K562 (cell line): ENCODE measurements at regions not wholly inside any gene's neighbourhood (a gene's known extent, or its start where the extent isn't known, plus 50 kb on each side); places are given as distances from the start of the nearest gene placed in this dataset.

Experiments used
- CTCF ChIP-seq, 3 experiments: IDR thresholded peaks in 2 of 3; conservative IDR thresholded peaks in 1 of 3; 2 replicates each; pipeline ENCODE4 v1.5.1; 2011 to 2012; ENCODE audit warnings: low read length in 3 of 3, mild to moderate bottlenecking in 3 of 3, control low read depth in 2 of 3, improper control_type of control experiment in 1 of 3, inconsistent platforms in 1 of 3, low read depth in 1 of 3, mixed read lengths in 1 of 3, moderate library complexity in 1 of 3; ENCODE audit not compliant: insufficient read depth in 2 of 3
- HNRNPK ChIP-seq: fragments of 200-400 bp; formaldehyde crosslinking; IDR thresholded peaks from one replicate; pipeline ENCODE4 v1.6.1; 2018; ENCODE audit warnings: mild to moderate bottlenecking, low read depth, low read length; ENCODE audit not compliant: poor library complexity, severe bottlenecking
- MLLT1 ChIP-seq, 2 experiments: fragments of 450-650 bp; IDR thresholded peaks; 2 replicates each; pipeline ENCODE4 v1.6.1; 2016
- MLX ChIP-seq, 2 experiments: fragments of 450-650 bp in 1 of 2; sonication (generic) in 1 of 2; formaldehyde crosslinking; conservative IDR thresholded peaks; 2 replicates each; pipeline versions ENCODE4 v1.4.0 to v1.8.1; 2020 to 2022; ENCODE audit warnings: mild to moderate bottlenecking in 1 of 2, missing genetic modification reagents in 1 of 2
- MYC ChIP-seq, 2 experiments: fragments of 250-450 bp in 1 of 2; sonication (Bioruptor Pico) in 1 of 2; IDR thresholded peaks; 2 replicates each; pipeline versions ENCODE4 v1.5.1 to v1.6.1; 2012 to 2021; ENCODE audit warnings: low read depth in 2 of 2, borderline replicate concordance in 1 of 2, improper control_type of control experiment in 1 of 2, low read length in 1 of 2, mild to moderate bottlenecking in 1 of 2, moderate library complexity in 1 of 2
- TCF15 ChIP-seq: fragments of 250-450 bp; sonication (Bioruptor Pico); IDR thresholded peaks from 2 replicates; pipeline ENCODE4 v1.8.0; 2022; ENCODE audit warnings: moderate library complexity, mild to moderate bottlenecking, inconsistent platforms
- THAP12 ChIP-seq: fragments of 250-450 bp; sonication (Bioruptor Pico); IDR thresholded peaks from 2 replicates; pipeline ENCODE4 v1.9.0; 2021; ENCODE audit warnings: mild to moderate bottlenecking, inconsistent platforms
- ZNF395 ChIP-seq: fragments of 200-800 bp; sonication (Bioruptor generic); IDR thresholded peaks from 2 replicates; pipeline ENCODE4 v1.6.1; 2017; ENCODE audit warnings: missing genetic modification characterization, missing compliant biosample characterization

GRCh38 chr12:92378682-92379479 is 233.2 kb upstream of the BTG1 start (continued):
- no peak for TF ChIP-seq TCF15
- no peak for TF ChIP-seq CTCF (IDR thresholded peaks at IDR 0.05 in 2 of 3, conservative IDR thresholded peaks at IDR 0.05 in 1 of 3; ENCODE audit: insufficient read depth in 2 of 3, low read depth in 1 of 3, low read length in 3 of 3)
- TF ChIP-seq MYC (IDR thresholded peaks at IDR 0.05; ENCODE audit: low read depth, low read length): peak; percentile 63
- no peak for TF ChIP-seq MYC (CRISPR knock-in tag; IDR thresholded peaks at IDR 0.05; ENCODE audit: borderline replicate concordance, low read depth)
- no peak for TF ChIP-seq MLX (CRISPR knock-in tag; conservative IDR thresholded peaks at IDR 0.05)
- TF ChIP-seq MLLT1 (IDR thresholded peaks at IDR 0.05): no peak
- TF ChIP-seq ZNF395: peak; percentile 85
- TF ChIP-seq THAP12 (CRISPR knock-in tag): no peak
- no peak for TF ChIP-seq HNRNPK
